SW480 (cell line): ENCODE measurements at regions not wholly inside any gene's neighbourhood (a gene's known extent, or its start where the extent isn't known, plus 50 kb on each side); places are given as distances from the start of the nearest gene placed in this dataset.
"Not testable (repeated sequence)": the region's sequence is repeated elsewhere in the genome, so short reads cannot be mapped to it uniquely, and the experiment has no call there.

ENCODE experiments used
- DNase-seq: peaks from one replicate; pipeline ENCODE4 v3.0.0-alpha.2; 2016; ENCODE audit warnings: low spot score

- no peak for DNase-seq
Measured at GRCh38 chr10:131838966-131839742, 61.7 kb upstream of the PPP2R2D start.

GRCh38 chr10:131839880-131840787, 60.7 kb upstream of the PPP2R2D start:
- not testable (repeated sequence) for DNase-seq

- DNase-seq: no peak
Measured at GRCh38 chr10:131840788-131841118, 60.1 kb upstream of the PPP2R2D start.

GRCh38 chr10:131841131-131841660, 59.6 kb upstream of the PPP2R2D start:
- DNase-seq: no peak

- no peak for DNase-seq
Measured at GRCh38 chr10:131841661-131842139, 59.1 kb upstream of the PPP2R2D start.

- no peak for DNase-seq
Measured at GRCh38 chr10:131842351-131843088, 58.3 kb upstream of the PPP2R2D start.

GRCh38 chr10:131843089-131843595, 57.7 kb upstream of the PPP2R2D start:
- no peak for DNase-seq

GRCh38 chr10:131843881-131844284, 56.9 kb upstream of the PPP2R2D start:
- DNase-seq: no peak

GRCh38 chr10:131844529-131845084, 56.2 kb upstream of the PPP2R2D start:
- no peak for DNase-seq

GRCh38 chr10:131845505-131846239, 55.1 kb upstream of the PPP2R2D start:
- DNase-seq: no peak

GRCh38 chr10:131846240-131847101, 54.3 kb upstream of the PPP2R2D start:
- DNase-seq: no peak

- DNase-seq: no peak
Measured at GRCh38 chr10:131847241-131847783, 53.5 kb upstream of the PPP2R2D start.

- DNase-seq: no peak
Measured at GRCh38 chr10:131848296-131848695, 52.5 kb upstream of the PPP2R2D start.

- DNase-seq: no peak
Measured at GRCh38 chr10:131848741-131849590, 51.8 kb upstream of the PPP2R2D start.

GRCh38 chr10:131849591-131850382, 51.0 kb upstream of the PPP2R2D start:
- no peak for DNase-seq

GRCh38 chr10:131850383-131850870, 50.4 kb upstream of the PPP2R2D start:
- DNase-seq: no peak
